HG02763 (cell line): ENCODE measurements at regions not wholly inside any gene's neighbourhood (a gene's known extent, or its start where the extent isn't known, plus 50 kb on each side); places are given as distances from the start of the nearest gene placed in this dataset.

Source experiments
- ATAC-seq: cut with Tn5 transposase; IDR thresholded peaks from one replicate; pipeline ENCODE4 v1.9.1; 2021; ENCODE audit warnings: mild to moderate bottlenecking, moderate library complexity; ENCODE audit not compliant: unreplicated experiment

- ATAC-seq = no peak
These were observed 102.6 kb upstream of the CDH11 start for GRCh38 chr16:65224471-65224870.

GRCh38 chr16:65223335-65223734 is 101.5 kb upstream of the CDH11 start:
- no peak for ATAC-seq

GRCh38 chr16:65222536-65222935 is 100.7 kb upstream of the CDH11 start:
- no peak for ATAC-seq

DNA sequence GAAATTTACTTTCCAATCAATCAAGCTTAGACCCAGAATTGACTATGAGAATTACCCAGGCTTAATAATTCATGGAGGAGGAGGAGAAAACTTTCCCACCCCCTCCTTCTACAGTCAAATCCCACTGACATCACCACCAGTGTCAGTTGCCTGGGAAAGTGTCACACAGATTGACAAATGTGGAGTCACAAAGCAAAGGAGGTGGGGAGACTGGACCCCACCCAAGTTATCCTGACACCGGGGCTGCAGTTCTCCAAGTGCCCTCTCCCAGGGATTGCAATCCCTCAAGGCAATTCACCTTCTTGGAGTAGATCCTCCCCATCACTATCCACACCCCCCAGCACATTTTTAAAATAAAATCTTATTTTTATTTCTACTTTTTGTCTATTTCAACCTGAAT is 100.2 kb upstream of the CDH11 start:
- ATAC-seq = no peak

DNA sequence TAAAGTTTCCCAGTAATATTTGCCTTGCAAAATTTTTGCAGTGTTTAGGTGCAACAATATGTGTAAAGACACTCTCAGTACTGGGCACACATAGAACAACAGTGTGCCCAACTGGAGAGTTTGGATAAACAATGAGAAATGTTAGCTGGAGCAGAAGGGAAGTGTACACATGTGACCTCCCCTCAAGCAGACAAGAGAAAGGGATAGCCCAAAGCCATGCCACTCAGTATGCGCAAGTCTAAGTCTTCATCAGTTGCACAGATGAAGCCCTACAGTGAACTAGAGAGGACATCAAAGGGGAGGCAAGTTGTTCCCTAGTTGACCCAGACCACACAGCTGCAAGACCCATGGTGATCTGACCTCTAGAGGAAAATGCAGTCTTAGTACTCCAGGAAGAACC is 97.9 kb upstream of the CDH11 start:
- no peak for ATAC-seq

DNA sequence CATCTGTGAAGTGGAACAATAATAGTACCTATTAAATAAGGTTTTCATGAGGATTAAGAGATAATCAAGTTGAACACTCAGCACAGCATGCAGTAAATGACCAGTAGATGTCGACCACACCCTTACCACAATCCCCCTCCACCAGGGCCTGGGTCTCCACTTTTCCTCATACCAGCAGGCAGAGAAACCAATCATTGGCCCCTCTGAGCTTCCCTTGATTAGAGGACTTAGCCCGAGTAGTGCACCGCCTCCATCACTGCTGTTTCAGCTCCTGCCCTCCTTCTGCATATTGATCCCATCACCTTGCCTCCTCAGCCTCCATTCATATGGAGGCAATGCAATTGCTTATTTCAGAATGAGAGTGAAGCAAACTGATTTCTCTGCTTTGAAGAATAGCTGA is 96.5 kb upstream of the CDH11 start:
- no peak for ATAC-seq

DNA sequence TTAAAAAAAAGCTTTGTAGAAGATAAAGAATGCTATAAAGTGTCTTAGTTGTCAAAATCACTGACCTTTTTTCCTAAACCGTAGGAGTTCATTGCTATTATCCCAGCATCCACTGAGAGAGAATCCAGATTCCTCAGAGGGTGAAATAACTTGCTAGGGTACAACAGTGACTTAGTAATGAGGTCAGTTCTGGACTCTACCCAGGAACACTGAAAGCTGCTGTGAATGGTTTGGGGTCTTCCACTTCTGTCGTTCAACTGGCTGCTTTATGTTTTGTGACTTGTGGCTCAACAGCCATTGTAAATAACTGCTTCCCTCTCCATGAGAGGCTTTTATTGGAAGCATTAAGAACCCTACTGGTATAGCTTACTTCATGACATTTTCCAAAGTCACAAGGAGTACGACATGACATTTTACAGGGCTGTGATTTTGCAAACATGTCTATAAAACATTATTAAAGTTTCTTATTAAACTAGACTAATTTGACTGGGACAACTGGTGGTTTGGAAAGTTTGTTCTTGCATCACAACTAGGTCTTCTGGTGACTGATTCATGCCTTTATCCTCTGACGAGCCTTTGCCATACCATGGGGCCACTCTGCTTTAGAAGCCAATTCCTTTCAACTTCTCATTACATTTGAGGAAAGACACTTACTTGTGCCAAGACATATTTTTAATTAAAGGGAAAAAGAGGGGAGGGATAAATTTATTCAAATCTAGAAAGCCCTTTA is 92.2 kb upstream of the CDH11 start:
- ATAC-seq = no peak

- no peak for ATAC-seq
These were observed 90.9 kb upstream of the CDH11 start for GRCh38 chr16:65212791-65213190.

DNA sequence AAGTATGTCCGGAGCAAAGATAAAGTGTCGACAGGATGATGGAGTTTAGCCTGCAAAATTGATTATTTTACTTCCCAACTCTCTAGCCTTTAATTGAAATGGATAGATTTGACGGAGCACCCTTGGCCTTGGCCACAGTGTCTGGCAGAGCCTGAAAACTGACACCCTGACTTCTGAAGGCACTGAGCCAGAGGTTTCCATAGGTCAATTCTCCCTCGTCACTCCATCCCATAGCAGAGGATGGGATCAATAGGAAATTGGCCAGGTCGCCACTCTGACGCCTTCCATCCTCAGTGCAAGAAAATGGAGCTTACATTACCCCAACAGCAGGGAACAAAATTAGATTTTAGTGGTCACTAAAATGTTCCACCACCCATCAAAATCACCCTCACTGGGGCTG is 90.4 kb upstream of the CDH11 start:
- ATAC-seq = no peak

GRCh38 chr16:65202461-65202860 is 80.6 kb upstream of the CDH11 start:
- no peak for ATAC-seq

DNA sequence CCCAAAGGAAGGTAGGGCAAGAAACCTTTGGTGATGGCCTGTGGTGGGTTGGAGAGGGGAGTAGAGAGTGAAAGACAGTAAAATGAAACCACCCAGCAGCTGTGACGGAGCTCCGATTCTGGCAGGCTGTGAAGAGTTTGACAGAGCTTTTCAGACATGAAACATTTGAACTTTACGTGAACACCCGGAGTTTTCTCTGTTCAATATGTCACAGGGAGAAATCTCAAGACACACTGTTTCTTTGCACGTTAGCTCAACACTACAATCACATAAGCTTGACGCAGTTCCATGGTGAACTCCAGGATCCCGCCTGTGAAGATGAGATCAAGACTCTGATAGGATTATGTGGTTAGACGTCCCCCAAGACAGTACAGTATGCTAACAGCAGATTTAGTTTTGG is 79.6 kb upstream of the CDH11 start:
- no peak for ATAC-seq

DNA sequence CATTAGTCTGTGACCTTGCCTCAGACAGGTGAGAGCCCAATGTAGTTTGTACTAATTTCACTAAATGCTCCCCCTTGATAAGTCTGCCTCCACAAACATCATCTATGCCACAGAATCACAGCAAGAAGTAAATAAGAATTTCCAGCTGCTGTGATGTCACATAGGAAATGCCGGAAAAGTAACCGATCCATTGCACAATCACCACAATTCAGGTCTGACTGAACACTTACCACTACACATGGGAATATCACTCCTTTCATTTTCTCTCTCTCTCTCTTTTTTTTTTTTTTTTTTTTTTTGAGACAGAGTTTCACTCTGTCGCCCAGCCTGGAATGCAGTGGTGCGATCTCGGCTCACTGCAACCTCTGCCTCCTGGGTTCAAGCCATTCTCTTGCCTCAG is 79.0 kb upstream of the CDH11 start:
- ATAC-seq = no peak

GRCh38 chr16:65200156-65200773 is 78.4 kb upstream of the CDH11 start:
- no peak for ATAC-seq

DNA sequence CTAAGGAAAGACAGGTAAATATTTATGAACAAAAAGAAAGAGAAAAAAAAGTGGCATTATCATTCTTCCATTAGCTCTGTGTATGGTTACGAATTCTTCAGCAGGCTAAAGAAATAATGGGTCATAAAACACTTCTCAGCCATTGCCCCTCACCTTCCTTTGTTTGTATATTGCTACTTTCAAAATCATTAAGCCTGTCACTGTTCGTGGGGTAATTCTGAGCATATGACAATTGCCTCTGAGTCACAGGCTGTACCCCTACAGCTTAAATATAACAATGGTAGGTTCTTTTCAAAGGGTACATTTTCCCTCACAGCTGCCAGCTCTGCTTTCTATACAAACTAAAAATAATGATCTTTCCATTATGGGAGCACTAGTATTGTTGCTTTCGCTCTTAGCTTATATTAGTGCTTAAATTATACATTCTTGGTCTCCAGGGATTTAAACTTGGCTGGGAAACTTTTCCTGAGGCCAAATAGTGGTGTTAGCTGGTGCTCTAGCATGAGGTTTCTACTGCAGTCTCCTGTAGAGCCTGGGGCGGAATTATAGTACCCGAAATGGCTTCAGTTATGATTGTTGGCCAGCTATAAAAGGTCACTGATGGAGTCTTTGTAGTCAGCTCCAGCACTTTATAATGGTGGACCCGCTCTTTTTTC is 74.7 kb upstream of the CDH11 start:
- ATAC-seq = no peak

- no peak for ATAC-seq
These were observed 74.1 kb upstream of the CDH11 start for GRCh38 chr16:65195998-65196397.

GRCh38 chr16:65185241-65185778 is 63.4 kb upstream of the CDH11 start:
- ATAC-seq = no peak

DNA sequence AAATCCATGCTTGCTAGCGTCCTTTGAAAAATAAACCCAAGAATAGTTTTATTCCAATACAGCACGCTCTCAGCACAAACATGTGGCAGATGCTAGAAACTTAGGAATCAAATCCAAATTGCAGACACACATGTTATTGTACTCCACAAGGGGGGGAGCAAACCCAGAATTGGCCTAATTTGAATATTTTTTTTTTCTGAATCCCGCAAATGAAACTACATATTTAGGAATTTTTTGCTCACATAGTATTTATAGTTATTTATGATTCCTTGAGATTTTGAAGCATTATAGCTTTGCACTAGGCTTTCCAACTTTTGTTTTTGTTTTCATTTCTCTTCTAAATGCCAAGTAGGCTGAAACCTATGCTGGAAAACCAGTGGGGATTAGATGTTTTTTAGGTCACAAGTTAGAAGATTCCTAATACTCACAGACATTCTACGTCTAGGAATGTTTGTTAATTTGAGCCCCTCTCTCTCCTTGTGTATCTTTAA is 59.3 kb upstream of the CDH11 start:
- ATAC-seq = no peak

DNA sequence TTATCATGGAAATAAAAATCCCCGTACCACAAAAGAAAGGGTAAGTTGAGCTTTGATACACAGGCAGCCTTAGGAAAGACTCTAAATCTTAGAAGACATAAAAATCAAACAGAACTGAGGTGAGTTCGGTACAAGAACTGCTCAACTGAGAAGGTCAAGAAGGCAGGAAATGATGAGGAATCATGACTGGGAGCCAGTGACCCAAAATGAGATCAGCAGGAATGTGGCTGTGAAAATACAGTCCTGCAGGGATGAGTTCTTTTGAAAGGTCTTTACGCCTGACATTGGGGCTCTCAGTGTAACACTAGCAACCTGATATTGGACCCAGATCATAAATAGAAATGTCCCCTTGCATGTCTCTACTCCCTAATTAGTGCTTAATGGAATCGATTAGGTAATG is 56.3 kb upstream of the CDH11 start:
- no peak for ATAC-seq

GRCh38 chr16:65176603-65177002 is 54.7 kb upstream of the CDH11 start:
- ATAC-seq = no peak

GRCh38 chr16:65172356-65172755 is 50.5 kb upstream of the CDH11 start:
- no peak for ATAC-seq
